SK-N-SH treated with all-trans-retinoic acid at 6 μM for 48 hours (cell line): ENCODE measurements at regions not wholly inside any gene's neighbourhood (a gene's known extent, or its start where the extent isn't known, plus 50 kb on each side); places are given as distances from the start of the nearest gene placed in this dataset.

Experiments used
- ATAC-seq: fragments of 200-7000 bp; cut with Tn5 transposase; 3 replicates; pipeline ENCODE4 v1.9.1; 2020; ENCODE audit warnings: mild to moderate bottlenecking, moderate library complexity
- ARNTL ChIP-seq: fragments of 450-650 bp; formaldehyde crosslinking; IDR thresholded peaks from 2 replicates; pipeline ENCODE4 v1.5.0; 2020; ENCODE audit warnings: low read depth, mild to moderate bottlenecking, moderate library complexity, borderline replicate concordance
- BACH2 ChIP-seq: fragments of 250-450 bp; sonication (Bioruptor Pico); IDR thresholded peaks from 2 replicates; pipeline ENCODE4 v1.9.0; 2021; ENCODE audit warnings: mild to moderate bottlenecking, borderline replicate concordance
- CREB5 ChIP-seq: fragments of 250-450 bp; sonication (Bioruptor Pico); IDR thresholded peaks from 2 replicates; pipeline ENCODE4 v1.5.1; 2020; ENCODE audit warnings: low read depth, mild to moderate bottlenecking, moderate library complexity
- CSDC2 ChIP-seq: fragments of 250-450 bp; sonication (Bioruptor Pico); IDR thresholded peaks from 2 replicates; pipeline ENCODE4 v1.5.0; 2020; ENCODE audit warnings: mild to moderate bottlenecking, moderate library complexity
- CSRNP3 ChIP-seq: fragments of 250-450 bp; sonication (Bioruptor Pico); IDR thresholded peaks from 2 replicates; pipeline ENCODE4 v1.5.1; 2021; ENCODE audit warnings: mild to moderate bottlenecking, moderate library complexity
- ESRRG ChIP-seq: fragments of 250-450 bp; sonication (Bioruptor Pico); IDR thresholded peaks from 2 replicates; pipeline ENCODE4 v1.6.1; 2021; ENCODE audit warnings: mild to moderate bottlenecking
- GLIS3 ChIP-seq: fragments of 250-450 bp; sonication (Bioruptor Pico); IDR thresholded peaks from 2 replicates; pipeline ENCODE4 v1.5.0; 2020; ENCODE audit warnings: mild to moderate bottlenecking, moderate library complexity
- ISL1 ChIP-seq: fragments of 250-450 bp; sonication (Bioruptor Pico); IDR thresholded peaks from 2 replicates; pipeline ENCODE4 v2.1.2; 2022; ENCODE audit warnings: mild to moderate bottlenecking, moderate library complexity
- OSR1 ChIP-seq: fragments of 250-450 bp; sonication (Bioruptor Pico); IDR thresholded peaks from 2 replicates; pipeline ENCODE4 v1.8.0; 2022; ENCODE audit warnings: moderate library complexity, mild to moderate bottlenecking, inconsistent platforms
- PATZ1 ChIP-seq: fragments of 250-450 bp; sonication (Bioruptor Pico); IDR thresholded peaks from 2 replicates; pipeline ENCODE4 v1.8.0; 2020; ENCODE audit warnings: mild to moderate bottlenecking, moderate library complexity, borderline replicate concordance
- POU6F1 ChIP-seq: fragments of 250-450 bp; sonication (Bioruptor Pico); IDR thresholded peaks from 2 replicates; pipeline ENCODE4 v1.8.0; 2021; ENCODE audit warnings: low read depth, mild to moderate bottlenecking, moderate library complexity, borderline replicate concordance
- PPARA ChIP-seq: fragments of 250-450 bp; sonication (Bioruptor Pico); IDR thresholded peaks from 2 replicates; pipeline ENCODE4 v1.5.0; 2020; ENCODE audit warnings: mild to moderate bottlenecking, borderline replicate concordance
- RARB ChIP-seq: fragments of 250-450 bp; sonication (Bioruptor Pico); IDR thresholded peaks from 2 replicates; pipeline ENCODE4 v1.8.0; 2021; ENCODE audit warnings: mild to moderate bottlenecking, moderate library complexity
- SNAI2 ChIP-seq: fragments of 250-450 bp; sonication (Bioruptor Pico); IDR thresholded peaks from 2 replicates; pipeline ENCODE4 v1.5.0; 2020; ENCODE audit warnings: mild to moderate bottlenecking, moderate library complexity
- TOX ChIP-seq: fragments of 250-450 bp; sonication (Bioruptor Pico); IDR thresholded peaks from 2 replicates; pipeline ENCODE4 v1.8.0; 2021; ENCODE audit warnings: mild to moderate bottlenecking, moderate library complexity, borderline replicate concordance
- TSHZ2 ChIP-seq: fragments of 250-450 bp; sonication (Bioruptor Pico); IDR thresholded peaks from 2 replicates; pipeline ENCODE4 v1.5.0; 2020; ENCODE audit warnings: mild to moderate bottlenecking, moderate library complexity
- ZC3H10 ChIP-seq: fragments of 250-450 bp; sonication (Bioruptor Pico); IDR thresholded peaks from 2 replicates; pipeline ENCODE4 v1.5.1; 2021; ENCODE audit warnings: mild to moderate bottlenecking, moderate library complexity
- ZFP3 ChIP-seq: fragments of 250-450 bp; sonication (Bioruptor Pico); IDR thresholded peaks from 2 replicates; pipeline ENCODE4 v1.5.0; 2020; ENCODE audit warnings: mild to moderate bottlenecking, moderate library complexity
- ZFP30 ChIP-seq: fragments of 450-650 bp; formaldehyde crosslinking; IDR thresholded peaks from 2 replicates; pipeline ENCODE4 v1.5.0; 2022; ENCODE audit warnings: mild to moderate bottlenecking, moderate library complexity
- ZNF565 ChIP-seq: fragments of 450-650 bp; formaldehyde crosslinking; conservative IDR thresholded peaks from 2 replicates; pipeline ENCODE4 v1.5.0; 2020; ENCODE audit warnings: low read depth, mild to moderate bottlenecking, moderate library complexity
- ZNF70 ChIP-seq: fragments of 450-650 bp; formaldehyde crosslinking; IDR thresholded peaks from 2 replicates; pipeline ENCODE4 v1.5.0; 2020; ENCODE audit warnings: mild to moderate bottlenecking, moderate library complexity
- ZNF8 ChIP-seq: fragments of 450-650 bp; formaldehyde crosslinking; IDR thresholded peaks from 2 replicates; pipeline ENCODE4 v1.5.0; 2020; ENCODE audit warnings: mild to moderate bottlenecking, moderate library complexity

- TF ChIP-seq CSRNP3 (CRISPR knock-in tag) (no peak), ESRRG (no peak)
These were observed 439.7 kb upstream of the TNP1 start (continued) for GRCh38 chr2:217299590-217299989.

- no peak for TF ChIP-seq POU6F1 (CRISPR knock-in tag)
- TF ChIP-seq SNAI2 = no peak
- TF ChIP-seq ARNTL (CRISPR knock-in tag) = no peak
- TF ChIP-seq CSRNP3 (CRISPR knock-in tag) = no peak
- TF ChIP-seq PPARA (CRISPR knock-in tag) = no peak
- no peak for TF ChIP-seq ZC3H10
- TF ChIP-seq ZNF565 = no peak
- TF ChIP-seq RARB = no peak
- no peak for TF ChIP-seq ISL1 (CRISPR knock-in tag)
- no peak for TF ChIP-seq ZFP30
- TF ChIP-seq OSR1 = no peak
- no peak for TF ChIP-seq ZFP3 (CRISPR knock-in tag)
- ATAC-seq = no peak
These were observed 437.2 kb upstream of the TNP1 start for GRCh38 chr2:217297096-217297495.

GRCh38 chr2:217294818-217295217, 435.0 kb upstream of the TNP1 start:
- no peak for ATAC-seq
- no peak for TF ChIP-seq GLIS3 (CRISPR knock-in tag)
- no peak for TF ChIP-seq OSR1
- TF ChIP-seq CSDC2 (CRISPR knock-in tag) = no peak
- TF ChIP-seq BACH2 (CRISPR knock-in tag) = no peak
- TF ChIP-seq ZNF70 (CRISPR knock-in tag) = no peak
- no peak for TF ChIP-seq SNAI2
- no peak for TF ChIP-seq CREB5
- TF ChIP-seq ZNF8 (CRISPR knock-in tag) = no peak
- TF ChIP-seq PATZ1 = no peak
- no peak for TF ChIP-seq ZFP30
- no peak for TF ChIP-seq POU6F1 (CRISPR knock-in tag)
- TF ChIP-seq TOX (CRISPR knock-in tag) = no peak
- TF ChIP-seq ESRRG = no peak
- no peak for TF ChIP-seq CSRNP3 (CRISPR knock-in tag)
- TF ChIP-seq ISL1 (CRISPR knock-in tag) = no peak
- no peak for TF ChIP-seq TSHZ2
- no peak for TF ChIP-seq RARB
- TF ChIP-seq, all 23 proteins: peak for 0
